Activated B cell treated with CpG ODN at 0.5 μM for 24 hours (primary cell): ENCODE measurements at regions not wholly inside any gene's neighbourhood (a gene's known extent, or its start where the extent isn't known, plus 50 kb on each side); places are given as distances from the start of the nearest gene placed in this dataset.

Experiments
- ATAC-seq: fragments of 200-7000 bp; cut with Tn5 transposase; one replicate; pipeline ENCODE4 v1.10.0; 2021; ENCODE audit warnings: low read depth, mild to moderate bottlenecking, moderate library complexity
- CTCF ChIA-PET: fragments of 350-600 bp; sonication (Branson Sonifier 250); formaldehyde crosslinking; loops from one replicate; lab custom pipeline; 2021; ENCODE audit warnings: antibody characterized with exemption; lab: Charles Lee
- POLR2A ChIA-PET: fragments of 350-600 bp; sonication (Branson Sonifier 250); formaldehyde crosslinking; loops from one replicate; lab custom pipeline; 2021; ENCODE audit warnings: antibody characterized with exemption; lab: Charles Lee
- DNase-seq: peaks from one replicate; pipeline ENCODE4 v3.0.0; 2022
- H3K27ac Mint-ChIP-seq: one replicate; pipeline ENCODE4 v1.8.0; 2020; ENCODE audit warnings: mixed read lengths
- H3K27me3 Mint-ChIP-seq: one replicate; pipeline ENCODE4 v1.8.0; 2021; ENCODE audit warnings: mixed read lengths
- H3K36me3 Mint-ChIP-seq: one replicate; pipeline ENCODE4 v1.8.0; 2021; ENCODE audit warnings: low read depth, mixed read lengths
- H3K4me1 Mint-ChIP-seq: one replicate; pipeline ENCODE4 v1.8.0; 2021; ENCODE audit warnings: mixed read lengths
- H3K4me3 Mint-ChIP-seq: one replicate; pipeline ENCODE4 v1.8.0; 2020; ENCODE audit warnings: mild to moderate bottlenecking, mixed read lengths
- H3K9me3 Mint-ChIP-seq: one replicate; pipeline ENCODE4 v1.8.0; 2020; ENCODE audit warnings: mixed read lengths
- intact Hi-C: fragments of 100-400 bp; cut with micrococcal nuclease; formaldehyde crosslinking; loops from one replicate; pipeline ENCODE4 v1.15.1; 2024
- TF ChIP-seq, protein P1 (sequence below): fragments of 200-600 bp; IDR thresholded peaks from one replicate; pipeline ENCODE4 v1.8.0; 2022; ENCODE audit warnings: antibody characterized with exemption, mild to moderate bottlenecking

DNA sequence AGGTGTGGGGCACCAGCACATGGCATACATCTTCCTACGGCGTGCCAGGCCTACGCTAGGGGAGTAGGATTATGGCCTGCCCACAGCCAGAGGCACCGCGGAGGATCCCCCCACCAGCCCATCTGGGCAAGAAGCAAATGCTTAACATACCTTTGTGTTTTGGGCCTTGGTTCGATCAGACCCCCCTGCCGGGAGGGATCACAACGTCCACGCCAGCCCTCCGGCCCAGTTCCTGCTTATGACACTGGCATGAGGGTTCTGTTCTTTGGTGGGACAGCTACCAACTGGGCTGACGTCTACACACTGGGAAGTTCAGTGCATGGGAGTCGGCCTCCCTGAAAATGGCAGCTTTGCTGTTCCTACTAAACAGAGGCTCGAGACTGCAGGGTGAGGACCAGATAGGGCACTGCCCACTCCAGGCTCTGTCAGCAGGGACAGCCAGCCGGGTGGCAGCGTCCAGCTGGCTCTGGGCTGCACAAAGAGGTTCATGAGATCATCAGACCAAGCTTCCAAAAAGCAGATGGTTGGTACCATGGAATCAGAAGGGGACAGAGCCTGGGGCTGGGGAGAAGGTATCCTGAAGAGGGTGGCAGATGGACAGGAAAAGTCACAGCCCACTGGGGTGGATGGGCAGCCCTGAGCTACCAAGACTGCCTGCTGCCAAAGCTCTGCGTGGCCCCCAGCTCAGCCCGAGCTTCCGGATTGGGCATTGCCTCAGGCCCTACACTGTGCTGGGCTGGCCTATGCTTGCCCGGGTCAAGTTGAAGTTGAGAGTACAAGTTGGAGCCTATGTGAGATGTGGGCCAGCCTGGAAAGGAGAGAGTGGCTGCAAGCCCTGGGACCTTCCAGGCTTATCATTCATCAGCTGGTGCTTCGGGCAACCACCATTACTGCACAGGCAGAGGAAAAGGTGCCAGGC lies 61.7 kb upstream of the TEX51 start:
- no peaks in the 10 kb centered on the region for H3K4me1 Mint-ChIP-seq
- DNase-seq (no peak), ATAC-seq (no peak)
- H3K9me3 Mint-ChIP-seq: no peaks in the 10 kb centered on the region
- H3K36me3 Mint-ChIP-seq: no peaks in the 10 kb centered on the region
- H3K27ac Mint-ChIP-seq: no peak overlapping the region
- no peak overlapping the region for H3K4me3 Mint-ChIP-seq
- H3K27me3 Mint-ChIP-seq: peaks cover 11% of the 10 kb centered on the region
- intact Hi-C loops: no loop called here
- ChIA-PET POLR2A (no interaction called here), CTCF (no interaction called here)
- TF ChIP-seq, protein P1, sequence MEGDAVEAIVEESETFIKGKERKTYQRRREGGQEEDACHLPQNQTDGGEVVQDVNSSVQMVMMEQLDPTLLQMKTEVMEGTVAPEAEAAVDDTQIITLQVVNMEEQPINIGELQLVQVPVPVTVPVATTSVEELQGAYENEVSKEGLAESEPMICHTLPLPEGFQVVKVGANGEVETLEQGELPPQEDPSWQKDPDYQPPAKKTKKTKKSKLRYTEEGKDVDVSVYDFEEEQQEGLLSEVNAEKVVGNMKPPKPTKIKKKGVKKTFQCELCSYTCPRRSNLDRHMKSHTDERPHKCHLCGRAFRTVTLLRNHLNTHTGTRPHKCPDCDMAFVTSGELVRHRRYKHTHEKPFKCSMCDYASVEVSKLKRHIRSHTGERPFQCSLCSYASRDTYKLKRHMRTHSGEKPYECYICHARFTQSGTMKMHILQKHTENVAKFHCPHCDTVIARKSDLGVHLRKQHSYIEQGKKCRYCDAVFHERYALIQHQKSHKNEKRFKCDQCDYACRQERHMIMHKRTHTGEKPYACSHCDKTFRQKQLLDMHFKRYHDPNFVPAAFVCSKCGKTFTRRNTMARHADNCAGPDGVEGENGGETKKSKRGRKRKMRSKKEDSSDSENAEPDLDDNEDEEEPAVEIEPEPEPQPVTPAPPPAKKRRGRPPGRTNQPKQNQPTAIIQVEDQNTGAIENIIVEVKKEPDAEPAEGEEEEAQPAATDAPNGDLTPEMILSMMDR: no peak

DNA sequence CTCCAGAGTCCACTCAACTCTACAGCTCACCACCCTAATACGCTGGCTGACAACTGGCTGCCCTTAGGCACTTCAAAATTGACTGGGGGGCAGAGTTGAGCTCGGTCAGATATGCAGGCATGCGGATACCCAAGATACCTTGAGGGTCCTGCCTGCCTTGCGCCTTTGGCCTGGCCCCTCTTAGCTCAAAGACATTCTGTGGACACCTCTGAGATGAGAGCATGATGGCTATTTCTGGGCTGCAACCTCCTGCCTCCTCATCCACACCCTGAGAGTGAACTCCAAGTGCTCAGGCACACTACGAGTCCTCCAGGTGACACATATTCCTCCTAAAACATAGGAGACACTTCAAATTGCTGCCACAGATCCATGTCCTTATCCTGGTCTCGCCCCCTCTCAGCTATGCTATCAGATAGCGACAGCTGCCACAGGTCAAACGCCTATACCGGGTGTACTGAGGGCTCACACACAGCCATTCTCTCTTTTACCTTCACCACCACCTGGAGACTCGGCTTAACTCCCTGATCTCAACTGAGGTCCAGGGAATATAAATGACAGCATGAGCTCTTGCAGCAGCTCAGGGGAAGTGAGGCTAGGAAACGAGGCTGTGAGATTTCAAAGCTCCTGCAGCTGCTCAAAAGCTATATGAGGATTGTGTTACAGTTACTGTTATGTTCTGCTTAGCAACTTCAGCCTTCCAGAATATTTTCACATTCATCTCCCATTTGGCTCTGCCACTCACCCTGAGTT lies 60.5 kb upstream of the TEX51 start:
- Mint-ChIP-seq H3K4me3 (no peak overlapping the region), H3K9me3 (no peaks in the 10 kb centered on the region), H3K4me1 (no peaks in the 10 kb centered on the region), H3K27ac (no peak overlapping the region), H3K36me3 (no peaks in the 10 kb centered on the region), H3K27me3 (peaks cover 11% of the 10 kb centered on the region)
- CTCF ChIA-PET: no interaction called here
- TF ChIP-seq, protein P1: no peak
- POLR2A ChIA-PET: no interaction called here
- no peak for DNase-seq
- ATAC-seq: no peak
- intact Hi-C loops: no loop called here

- Mint-ChIP-seq H3K36me3 (no peaks in the 10 kb centered on the region), H3K4me1 (no peaks in the 10 kb centered on the region), H3K9me3 (no peaks in the 10 kb centered on the region), H3K4me3 (no peak overlapping the region), H3K27ac (no peak overlapping the region), H3K27me3 (peaks cover 11% of the 10 kb centered on the region)
- TF ChIP-seq, protein P1: no peak
- POLR2A ChIA-PET: no interaction called here
- DNase-seq (no peak), ATAC-seq (no peak)
- intact Hi-C loops: no loop called here
- CTCF ChIA-PET: no interaction called here
Measured at GRCh38 chr2:126838716-126838985, 60.0 kb upstream of the TEX51 start.

- H3K27ac Mint-ChIP-seq: no peak overlapping the region
- intact Hi-C loops: no loop called here
- peaks cover 11% of the 10 kb centered on the region for H3K27me3 Mint-ChIP-seq
- no peaks in the 10 kb centered on the region for H3K36me3 Mint-ChIP-seq
- no peaks in the 10 kb centered on the region for H3K9me3 Mint-ChIP-seq
- TF ChIP-seq, protein P1: no peak
- ChIA-PET CTCF (no interaction called here), POLR2A (no interaction called here)
- H3K4me1 Mint-ChIP-seq: no peaks in the 10 kb centered on the region
- DNase-seq (no peak), ATAC-seq (no peak)
- H3K4me3 Mint-ChIP-seq: no peak overlapping the region
Measured at GRCh38 chr2:126839796-126840195, 58.9 kb upstream of the TEX51 start.

- intact Hi-C loops: no loop called here
- CTCF ChIA-PET: no interaction called here
- no peak for ATAC-seq
- H3K9me3 Mint-ChIP-seq: no peaks in the 10 kb centered on the region
- H3K4me1 Mint-ChIP-seq: no peaks in the 10 kb centered on the region
- no peak for DNase-seq
- no peaks in the 10 kb centered on the region for H3K36me3 Mint-ChIP-seq
- no peak overlapping the region for H3K4me3 Mint-ChIP-seq
- peaks cover 11% of the 10 kb centered on the region for H3K27me3 Mint-ChIP-seq
- POLR2A ChIA-PET: no interaction called here
- no peak overlapping the region for H3K27ac Mint-ChIP-seq
- TF ChIP-seq, protein P1: no peak
Measured at GRCh38 chr2:126843081-126843480, 55.6 kb upstream of the TEX51 start.
